Type B pancreatic cell (in vitro differentiated cells): ENCODE measurements at regions not wholly inside any gene's neighbourhood (a gene's known extent, or its start where the extent isn't known, plus 50 kb on each side); places are given as distances from the start of the nearest gene placed in this dataset.

Experiments used
- DNase-seq: peaks from one replicate; pipeline ENCODE4 v3.0.0; 2021; ENCODE audit warnings: mixed read lengths; ENCODE audit not compliant: unreplicated experiment; ENCODE audit errors: extremely low spot score
- H3K27ac Mint-ChIP-seq: 2 replicates; pipeline ENCODE4 v1.8.0; 2021; ENCODE audit warnings: mild to moderate bottlenecking, mixed read lengths
- H3K27me3 Mint-ChIP-seq: 2 replicates; pipeline ENCODE4 v1.8.0; 2021; ENCODE audit warnings: mixed read lengths
- H3K36me3 Mint-ChIP-seq: 2 replicates; pipeline ENCODE4 v1.8.0; 2021; ENCODE audit warnings: mixed read lengths
- H3K4me1 Mint-ChIP-seq: one replicate; pipeline ENCODE4 v1.8.0; 2021; ENCODE audit warnings: mixed read lengths; ENCODE audit not compliant: unreplicated experiment
- H3K4me3 Mint-ChIP-seq: 2 replicates; pipeline ENCODE4 v1.8.0; 2021; ENCODE audit warnings: mild to moderate bottlenecking, mixed read lengths
- H3K9me3 Mint-ChIP-seq: 2 replicates; pipeline ENCODE4 v1.8.0; 2021; ENCODE audit warnings: mixed read lengths
- TF ChIP-seq, protein P1 (sequence below): fragments of 200-600 bp; sonication (generic); conservative IDR thresholded peaks from 2 replicates; pipeline ENCODE4 v1.5.0; 2021; ENCODE audit warnings: antibody characterized with exemption, mild to moderate bottlenecking

GRCh38 chr3:24951180-24951579 is 456.5 kb upstream of the THRB start:
- Mint-ChIP-seq H3K27me3 (peaks cover 18% of the 10 kb centered on the region), H3K4me3 (no peak overlapping the region), H3K36me3 (peaks cover 3% of the 10 kb centered on the region), H3K4me1 (peaks cover 5% of the 10 kb centered on the region), H3K27ac (no peak overlapping the region), H3K9me3 (peaks cover 7% of the 10 kb centered on the region)
- no peak for DNase-seq
- TF ChIP-seq, protein P1, sequence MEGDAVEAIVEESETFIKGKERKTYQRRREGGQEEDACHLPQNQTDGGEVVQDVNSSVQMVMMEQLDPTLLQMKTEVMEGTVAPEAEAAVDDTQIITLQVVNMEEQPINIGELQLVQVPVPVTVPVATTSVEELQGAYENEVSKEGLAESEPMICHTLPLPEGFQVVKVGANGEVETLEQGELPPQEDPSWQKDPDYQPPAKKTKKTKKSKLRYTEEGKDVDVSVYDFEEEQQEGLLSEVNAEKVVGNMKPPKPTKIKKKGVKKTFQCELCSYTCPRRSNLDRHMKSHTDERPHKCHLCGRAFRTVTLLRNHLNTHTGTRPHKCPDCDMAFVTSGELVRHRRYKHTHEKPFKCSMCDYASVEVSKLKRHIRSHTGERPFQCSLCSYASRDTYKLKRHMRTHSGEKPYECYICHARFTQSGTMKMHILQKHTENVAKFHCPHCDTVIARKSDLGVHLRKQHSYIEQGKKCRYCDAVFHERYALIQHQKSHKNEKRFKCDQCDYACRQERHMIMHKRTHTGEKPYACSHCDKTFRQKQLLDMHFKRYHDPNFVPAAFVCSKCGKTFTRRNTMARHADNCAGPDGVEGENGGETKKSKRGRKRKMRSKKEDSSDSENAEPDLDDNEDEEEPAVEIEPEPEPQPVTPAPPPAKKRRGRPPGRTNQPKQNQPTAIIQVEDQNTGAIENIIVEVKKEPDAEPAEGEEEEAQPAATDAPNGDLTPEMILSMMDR = no peak

- Mint-ChIP-seq H3K4me3 (no peak overlapping the region), H3K27me3 (peaks cover 25% of the 10 kb centered on the region), H3K9me3 (peaks cover 11% of the 10 kb centered on the region), H3K4me1 (peaks cover 5% of the 10 kb centered on the region), H3K27ac (no peak overlapping the region), H3K36me3 (peaks cover 3% of the 10 kb centered on the region)
- TF ChIP-seq, protein P1 = no peak
- DNase-seq = no peak
Observed at GRCh38 chr3:24952388-24952787, 457.7 kb upstream of the THRB start.

GRCh38 chr3:24953060-24953771 is 458.6 kb upstream of the THRB start:
- Mint-ChIP-seq H3K27ac (no peak overlapping the region), H3K36me3 (peaks cover 3% of the 10 kb centered on the region), H3K27me3 (peaks cover 25% of the 10 kb centered on the region), H3K4me1 (peaks cover 5% of the 10 kb centered on the region), H3K9me3 (peaks cover 11% of the 10 kb centered on the region), H3K4me3 (no peak overlapping the region)
- TF ChIP-seq, protein P1 = no peak
- no peak for DNase-seq

- H3K36me3 Mint-ChIP-seq = peaks cover 8% of the 10 kb centered on the region
- H3K27ac Mint-ChIP-seq = no peak overlapping the region
- H3K4me1 Mint-ChIP-seq = peaks cover 5% of the 10 kb centered on the region
- no peak for DNase-seq
- H3K9me3 Mint-ChIP-seq = peaks cover 17% of the 10 kb centered on the region
- no peak overlapping the region for H3K4me3 Mint-ChIP-seq
- TF ChIP-seq, protein P1 = no peak
- H3K27me3 Mint-ChIP-seq = peaks cover 21% of the 10 kb centered on the region
Observed at GRCh38 chr3:24956613-24957012, 462.0 kb upstream of the THRB start.

GRCh38 chr3:24958271-24958670 is 463.6 kb upstream of the THRB start:
- Mint-ChIP-seq H3K27me3 (peaks cover 21% of the 10 kb centered on the region), H3K27ac (no peak overlapping the region), H3K9me3 (peaks cover 17% of the 10 kb centered on the region), H3K4me1 (peaks cover 6% of the 10 kb centered on the region), H3K36me3 (peaks cover 8% of the 10 kb centered on the region), H3K4me3 (no peak overlapping the region)
- DNase-seq = no peak
- TF ChIP-seq, protein P1 = no peak
